NB4 (cell line): ENCODE measurements at regions not wholly inside any gene's neighbourhood (a gene's known extent, or its start where the extent isn't known, plus 50 kb on each side); places are given as distances from the start of the nearest gene placed in this dataset.

Experiments used
- CTCF ChIP-seq: IDR thresholded peaks from one replicate; pipeline ENCODE4 v1.5.1; 2012; ENCODE audit warnings: low read depth, low read length
- POLR2A ChIP-seq: IDR thresholded peaks from 2 replicates; pipeline ENCODE4 v1.6.1; 2011; ENCODE audit warnings: mild to moderate bottlenecking; ENCODE audit not compliant: insufficient read length; ENCODE audit errors: extremely low read depth

- no peak for TF ChIP-seq CTCF
- TF ChIP-seq POLR2A = no peak
Observed at GRCh38 chr14:53757732-53758131, 198.9 kb downstream of the BMP4 start.
